ENCODE measurements at regions not wholly inside any gene's neighbourhood (a gene's known extent, or its start where the extent isn't known, plus 50 kb on each side); places are given as distances from the start of the nearest gene placed in this dataset.

DNA sequence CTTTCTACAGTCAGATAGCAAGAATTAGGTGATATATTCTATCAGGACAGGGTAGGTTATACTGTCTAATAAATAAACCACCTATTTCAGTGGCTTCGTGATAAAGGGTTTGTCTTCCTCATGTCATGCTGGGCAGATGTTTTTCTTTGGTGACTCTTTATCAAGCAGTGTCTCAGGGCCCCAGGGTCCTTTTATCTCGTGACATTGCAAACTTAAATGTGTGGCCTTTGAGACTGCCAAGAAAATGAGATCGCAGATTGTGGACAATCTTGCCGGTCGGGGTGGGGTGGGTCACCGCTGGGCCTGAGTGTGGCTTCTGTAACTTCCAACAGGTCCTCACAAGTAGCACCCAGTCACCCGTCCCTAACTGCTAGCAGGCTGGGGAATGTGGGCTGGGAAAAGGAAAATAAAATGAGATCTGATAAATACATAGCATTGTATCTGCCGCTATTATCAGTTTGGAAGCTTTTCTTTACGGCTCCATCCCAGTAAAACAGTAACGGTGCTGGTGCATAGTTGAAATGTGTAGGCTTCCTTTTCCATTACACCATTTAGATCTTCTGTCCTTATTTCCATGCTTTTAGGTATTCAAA lies 50.5 kb upstream of the BMP6 start:
- no peak overlapping the region for H2BK120ac ChIP-seq (ENCODE audit: insufficient read depth, low read length, poor library complexity)
- H2AFZ ChIP-seq (ENCODE audit: insufficient read depth, low read length, poor library complexity): no peak overlapping the region
- H2BK12ac ChIP-seq (ENCODE audit: low read length): no peak overlapping the region
- no peak overlapping the region for H3K27ac ChIP-seq (ENCODE audit: low read depth, low read length)
- no peaks in the 10 kb centered on the region for H3K27me3 ChIP-seq (ENCODE audit: insufficient read depth, low read length)
- H3K9ac ChIP-seq (ENCODE audit: low read length): no peak overlapping the region
- H4K8ac ChIP-seq (ENCODE audit: low read depth, low read length): no peak overlapping the region
- peaks cover 3% of the 10 kb centered on the region for H3K9me3 ChIP-seq (ENCODE audit: insufficient read depth, low read depth, low read length)
- H3K79me2 ChIP-seq (ENCODE audit: control insufficient read depth, insufficient read depth, low read length, poor library complexity): no peaks in the 10 kb centered on the region
- H2AK5ac ChIP-seq (ENCODE audit: low read length): no peak overlapping the region
- no CpG with 5 or more reads among the region's 10 CpGs for WGBS (ENCODE audit: extremely low coverage, insufficient coverage, insufficient read length)
- H3K14ac ChIP-seq (ENCODE audit: low read length): no peak overlapping the region
- H3K18ac ChIP-seq (ENCODE audit: low read length): no peak overlapping the region
- H4K12ac ChIP-seq (ENCODE audit: low read depth, low read length): no peak overlapping the region
- H3K4me1 ChIP-seq (ENCODE audit: control insufficient read depth in 1 of 2, insufficient read depth in 2 of 2, low read length in 2 of 2): peaks cover 8 to 12% of the 10 kb centered on the region in 2 experiments
- no peaks in the 10 kb centered on the region for H3K79me1 ChIP-seq (ENCODE audit: low read length)
- no peaks in the 10 kb centered on the region for H3K36me3 ChIP-seq (ENCODE audit: control insufficient read depth in 1 of 2, insufficient read depth in 2 of 2, low read length in 2 of 2)
- H4K91ac ChIP-seq (ENCODE audit: low read depth, low read length): no peak overlapping the region
- peak; percentile 73 to 89 for DNase-seq
- no peak overlapping the region for H3K4ac ChIP-seq (ENCODE audit: low read depth, low read length)
- H3K4me3 ChIP-seq (ENCODE audit: low read depth, low read length): no peak overlapping the region
- H3K4me2 ChIP-seq (ENCODE audit: low read length): no peak overlapping the region
- no peak overlapping the region for H3K23ac ChIP-seq (ENCODE audit: low read length)
- no peak overlapping the region for H2BK5ac ChIP-seq (ENCODE audit: low read depth, low read length, poor library complexity)

All from trophoblast cell (in vitro differentiated cells and primary cell).